Kidney epithelial cell (primary cell): ENCODE measurements at regions not wholly inside any gene's neighbourhood (a gene's known extent, or its start where the extent isn't known, plus 50 kb on each side); places are given as distances from the start of the nearest gene placed in this dataset.

Source experiments
- DNase-seq: peaks from one replicate; pipeline ENCODE4 v3.0.0-alpha.2; 2010; ENCODE audit warnings: low read depth
- H3K27me3 ChIP-seq: 2 replicates; pipeline ENCODE4 v1.6.0; 2011; ENCODE audit warnings: low read length; ENCODE audit not compliant: control insufficient read depth, insufficient read depth
- H3K36me3 ChIP-seq: 2 replicates; pipeline ENCODE4 v1.5.1; 2011; ENCODE audit warnings: low read length; ENCODE audit not compliant: control insufficient read depth, insufficient read depth
- H3K4me3 ChIP-seq: 2 replicates; pipeline ENCODE4 v1.5.1; 2011; ENCODE audit warnings: low read depth, mild to moderate bottlenecking, control low read depth, low read length
- TF ChIP-seq, protein P1 (sequence below): IDR thresholded peaks from 2 replicates; pipeline ENCODE4 v1.5.1; 2011; ENCODE audit warnings: mild to moderate bottlenecking, moderate library complexity, low read length, control low read depth, inconsistent platforms; ENCODE audit not compliant: insufficient read depth, poor library complexity, severe bottlenecking

DNA sequence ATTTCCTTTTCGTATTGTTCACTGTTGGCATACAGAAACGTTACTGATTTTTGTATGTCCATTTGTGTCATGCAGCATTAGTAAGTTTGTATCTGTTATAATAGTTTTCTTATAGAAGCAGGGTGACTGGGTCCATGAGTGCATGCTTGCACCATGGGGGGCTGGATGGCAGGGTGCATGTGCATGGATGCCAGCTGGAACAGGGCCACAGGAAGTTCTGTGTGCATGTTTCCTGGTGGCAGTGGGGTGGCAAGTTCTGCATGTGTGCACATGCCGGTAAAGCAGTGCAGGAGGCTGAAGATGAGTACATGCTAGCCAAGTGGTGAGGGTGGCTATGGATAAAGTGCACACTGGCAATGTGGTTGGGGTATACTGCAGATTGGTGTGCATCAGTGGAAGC lies 468.0 kb upstream of the KLHL4 start:
- Histone ChIP-seq H3K36me3 (no peaks in the 10 kb centered on the region), H3K4me3 (no peak overlapping the region), H3K27me3 (no peaks in the 10 kb centered on the region)
- TF ChIP-seq, protein P1, sequence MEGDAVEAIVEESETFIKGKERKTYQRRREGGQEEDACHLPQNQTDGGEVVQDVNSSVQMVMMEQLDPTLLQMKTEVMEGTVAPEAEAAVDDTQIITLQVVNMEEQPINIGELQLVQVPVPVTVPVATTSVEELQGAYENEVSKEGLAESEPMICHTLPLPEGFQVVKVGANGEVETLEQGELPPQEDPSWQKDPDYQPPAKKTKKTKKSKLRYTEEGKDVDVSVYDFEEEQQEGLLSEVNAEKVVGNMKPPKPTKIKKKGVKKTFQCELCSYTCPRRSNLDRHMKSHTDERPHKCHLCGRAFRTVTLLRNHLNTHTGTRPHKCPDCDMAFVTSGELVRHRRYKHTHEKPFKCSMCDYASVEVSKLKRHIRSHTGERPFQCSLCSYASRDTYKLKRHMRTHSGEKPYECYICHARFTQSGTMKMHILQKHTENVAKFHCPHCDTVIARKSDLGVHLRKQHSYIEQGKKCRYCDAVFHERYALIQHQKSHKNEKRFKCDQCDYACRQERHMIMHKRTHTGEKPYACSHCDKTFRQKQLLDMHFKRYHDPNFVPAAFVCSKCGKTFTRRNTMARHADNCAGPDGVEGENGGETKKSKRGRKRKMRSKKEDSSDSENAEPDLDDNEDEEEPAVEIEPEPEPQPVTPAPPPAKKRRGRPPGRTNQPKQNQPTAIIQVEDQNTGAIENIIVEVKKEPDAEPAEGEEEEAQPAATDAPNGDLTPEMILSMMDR = no peak
- DNase-seq = no peak

DNA sequence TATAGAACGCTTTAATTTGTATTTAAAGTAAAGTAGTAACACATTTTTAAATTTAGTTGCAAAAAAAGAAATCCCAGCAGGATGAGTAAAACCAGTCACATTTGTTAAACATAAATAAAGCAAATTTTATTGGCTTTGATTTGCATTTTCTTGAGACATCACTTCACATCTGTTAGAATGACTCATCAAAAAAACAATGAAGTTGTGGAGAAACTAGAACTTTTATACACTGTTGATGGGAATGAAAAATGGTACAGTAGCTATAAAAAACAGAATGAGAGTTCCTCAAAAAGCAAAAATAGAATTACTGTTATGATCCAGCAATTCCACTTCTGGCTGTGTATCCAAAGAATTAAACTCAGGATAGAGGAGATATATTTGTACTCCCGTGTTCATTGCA lies 454.0 kb upstream of the KLHL4 start:
- no peaks in the 10 kb centered on the region for H3K36me3 ChIP-seq

GRCh38 chrX:87064502-87064901 lies 453.1 kb upstream of the KLHL4 start:
- DNase-seq = no peak

More for the DNA sequence above, 454.0 kb upstream of the KLHL4 start:
- no peak for DNase-seq
- H3K27me3 ChIP-seq = no peaks in the 10 kb centered on the region
- TF ChIP-seq, protein P1 = no peak
- no peak overlapping the region for H3K4me3 ChIP-seq

GRCh38 chrX:87067795-87068369 lies 449.7 kb upstream of the KLHL4 start:
- TF ChIP-seq, protein P1 = no peak
- no peaks in the 10 kb centered on the region for H3K36me3 ChIP-seq
- H3K27me3 ChIP-seq = no peaks in the 10 kb centered on the region
- H3K4me3 ChIP-seq = no peak overlapping the region
- DNase-seq = no peak

More at GRCh38 chrX:87064502-87064901, 453.1 kb upstream of the KLHL4 start:
- Histone ChIP-seq H3K36me3 (no peaks in the 10 kb centered on the region), H3K4me3 (no peak overlapping the region), H3K27me3 (no peaks in the 10 kb centered on the region)
- TF ChIP-seq, protein P1 = no peak

DNA sequence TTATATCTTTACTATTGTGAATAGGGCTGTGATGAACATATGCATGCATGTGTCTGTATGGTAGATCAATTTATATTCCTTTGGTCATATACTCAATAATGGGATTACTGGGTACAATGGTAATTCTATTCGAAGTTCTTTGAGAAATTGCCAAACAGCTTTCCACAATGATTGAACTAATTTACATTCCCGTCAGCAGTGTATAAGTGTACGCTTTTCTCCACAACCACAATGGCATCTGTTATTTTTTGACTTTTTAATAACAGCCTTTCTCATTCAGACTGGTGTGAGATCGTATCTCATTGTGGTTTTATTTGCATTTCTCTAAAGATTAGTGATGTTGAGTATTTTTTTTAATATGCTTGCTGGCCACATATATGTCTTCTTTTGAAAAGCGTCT lies 439.4 kb upstream of the KLHL4 start:
- Histone ChIP-seq H3K4me3 (no peak overlapping the region), H3K27me3 (no peaks in the 10 kb centered on the region), H3K36me3 (no peaks in the 10 kb centered on the region)
- no peak for DNase-seq
- TF ChIP-seq, protein P1 = no peak

GRCh38 chrX:87098477-87098876 lies 419.1 kb upstream of the KLHL4 start:
- no peaks in the 10 kb centered on the region for H3K27me3 ChIP-seq
- H3K4me3 ChIP-seq = no peak overlapping the region
- no peaks in the 10 kb centered on the region for H3K36me3 ChIP-seq
- DNase-seq = no peak
- TF ChIP-seq, protein P1 = no peak
